HL-60 (cell line): ENCODE measurements at regions not wholly inside any gene's neighbourhood (a gene's known extent, or its start where the extent isn't known, plus 50 kb on each side); places are given as distances from the start of the nearest gene placed in this dataset.

Experiments
- DNase-seq, 2 experiments: peaks; one replicate each; pipeline ENCODE4 v3.0.0-alpha.2; 2010 to 2020; ENCODE audit warnings: low read depth in 1 of 2, low spot score in 1 of 2
- H3K27ac ChIP-seq: fragments of 250-450 bp; sonication (Bioruptor Pico); replicated peaks from 2 replicates; pipeline ENCODE4 v1.5.1; 2020; ENCODE audit warnings: mild to moderate bottlenecking, moderate library complexity
- H3K27me3 ChIP-seq: fragments of 250-450 bp; sonication (Bioruptor Pico); 2 replicates; pipeline ENCODE4 v1.5.1; 2021; ENCODE audit warnings: mild to moderate bottlenecking, moderate library complexity; ENCODE audit not compliant: insufficient read depth, poor library complexity, severe bottlenecking
- H3K4me3 ChIP-seq: replicated peaks from 2 replicates; pipeline ENCODE4 v1.5.1; 2011; ENCODE audit warnings: mild to moderate bottlenecking, control low read depth, low read length; ENCODE audit not compliant: insufficient read depth
- CTCF ChIP-seq: IDR thresholded peaks from one replicate; pipeline ENCODE4 v1.5.1; 2011; ENCODE audit warnings: low read length, control low read depth, inconsistent platforms; ENCODE audit not compliant: insufficient read depth
- GABPA ChIP-seq: IDR thresholded peaks from 2 replicates; pipeline ENCODE4 v1.6.1; 2012; ENCODE audit warnings: low read depth
- POLR2AphosphoS5 ChIP-seq: IDR thresholded peaks from 2 replicates; pipeline ENCODE4 v1.6.1; 2012; ENCODE audit warnings: low read depth
- REST ChIP-seq: IDR thresholded peaks from 2 replicates; pipeline ENCODE4 v1.6.1; 2012; ENCODE audit warnings: low read depth; ENCODE audit not compliant: insufficient replicate concordance
- SPI1 ChIP-seq: IDR thresholded peaks from 2 replicates; pipeline ENCODE4 v1.6.1; 2012; ENCODE audit warnings: low read depth, mild to moderate bottlenecking, borderline replicate concordance

- no peak for TF ChIP-seq GABPA
- TF ChIP-seq CTCF = no peak
- TF ChIP-seq REST = no peak
- no peak for TF ChIP-seq POLR2AphosphoS5
- TF ChIP-seq SPI1 = no peak
- H3K27me3 ChIP-seq = no peaks in the 10 kb centered on the region
- H3K4me3 ChIP-seq = no peak overlapping the region
- no peak for DNase-seq
- no peak overlapping the region for H3K27ac ChIP-seq
These were observed 124.5 kb upstream of the CES5A start for GRCh38 chr16:55999683-56000082.

GRCh38 chr16:55993088-55993487, 117.9 kb upstream of the CES5A start:
- Histone ChIP-seq H3K4me3 (no peak overlapping the region), H3K27me3 (peaks cover 2% of the 10 kb centered on the region), H3K27ac (no peak overlapping the region)
- TF ChIP-seq REST (no peak), SPI1 (no peak), POLR2AphosphoS5 (no peak), GABPA (no peak), CTCF (no peak)
- no peak for DNase-seq

- TF ChIP-seq REST (no peak), GABPA (no peak), POLR2AphosphoS5 (no peak), SPI1 (no peak), CTCF (no peak)
- Histone ChIP-seq H3K4me3 (no peak overlapping the region), H3K27me3 (peaks cover 2% of the 10 kb centered on the region), H3K27ac (no peak overlapping the region)
- DNase-seq = no peak
These were observed 117.4 kb upstream of the CES5A start for GRCh38 chr16:55992551-55992950.
